ENCODE measurements at regions not wholly inside any gene's neighbourhood (a gene's known extent, or its start where the extent isn't known, plus 50 kb on each side); places are given as distances from the start of the nearest gene placed in this dataset.

GRCh38 chr16:82464187-82464586, 162.6 kb upstream of the CDH13 start:
- no peak overlapping the region for H3K27ac ChIP-seq (ENCODE audit: insufficient read depth, low read depth, low read length)
- H3K4me1 ChIP-seq (ENCODE audit: control insufficient read depth, extremely low read depth, insufficient read depth, low read length): no peaks in the 10 kb centered on the region
- peaks cover 0 to 1% of the 10 kb centered on the region in 2 experiments for H3K27me3 ChIP-seq (ENCODE audit: control insufficient read depth in 2 of 2, insufficient read depth in 2 of 2, low read length in 2 of 2)
- no peaks in the 10 kb centered on the region for H3K9me1 ChIP-seq (replicated peaks; ENCODE audit: control insufficient read depth, extremely low read depth, insufficient read depth, low read length)
- intact Hi-C loops (cut with micrococcal nuclease) (no loop called here), dilution Hi-C loops (cut with MboI; ENCODE audit: extremely low pct_ligation_motif_present, low sequenced_read_pairs) (no loop called here)
- H3K4me3 ChIP-seq (replicated peaks in 1 of 3; ENCODE audit: insufficient read depth in 1 of 3, low read depth in 1 of 3, low read length in 3 of 3): no peak overlapping the region
- TF ChIP-seq MYC (IDR thresholded peaks at IDR 0.05; ENCODE audit: low read depth, low read length) (no peak), POLR2A (IDR thresholded peaks at IDR 0.05; ENCODE audit: low read depth, low read length) (no peak), POLR2AphosphoS5 (IDR thresholded peaks at IDR 0.05; ENCODE audit: insufficient read depth, low read depth, low read length) (no peak), FOS (IDR thresholded peaks at IDR 0.05; ENCODE audit: borderline replicate concordance, insufficient read depth, low read length) (no peak), JUN (IDR thresholded peaks at IDR 0.05; ENCODE audit: borderline replicate concordance, insufficient read depth, insufficient read length, low read depth) (no peak), GATA2 (IDR thresholded peaks at IDR 0.05; ENCODE audit: insufficient read depth, insufficient read length, low read depth, low read length) (no peak), EZH2 (IDR thresholded peaks at IDR 0.05; ENCODE audit: borderline replicate concordance, low read depth, low read length, severe bottlenecking) (no peak)
- TF ChIP-seq, protein P1, sequence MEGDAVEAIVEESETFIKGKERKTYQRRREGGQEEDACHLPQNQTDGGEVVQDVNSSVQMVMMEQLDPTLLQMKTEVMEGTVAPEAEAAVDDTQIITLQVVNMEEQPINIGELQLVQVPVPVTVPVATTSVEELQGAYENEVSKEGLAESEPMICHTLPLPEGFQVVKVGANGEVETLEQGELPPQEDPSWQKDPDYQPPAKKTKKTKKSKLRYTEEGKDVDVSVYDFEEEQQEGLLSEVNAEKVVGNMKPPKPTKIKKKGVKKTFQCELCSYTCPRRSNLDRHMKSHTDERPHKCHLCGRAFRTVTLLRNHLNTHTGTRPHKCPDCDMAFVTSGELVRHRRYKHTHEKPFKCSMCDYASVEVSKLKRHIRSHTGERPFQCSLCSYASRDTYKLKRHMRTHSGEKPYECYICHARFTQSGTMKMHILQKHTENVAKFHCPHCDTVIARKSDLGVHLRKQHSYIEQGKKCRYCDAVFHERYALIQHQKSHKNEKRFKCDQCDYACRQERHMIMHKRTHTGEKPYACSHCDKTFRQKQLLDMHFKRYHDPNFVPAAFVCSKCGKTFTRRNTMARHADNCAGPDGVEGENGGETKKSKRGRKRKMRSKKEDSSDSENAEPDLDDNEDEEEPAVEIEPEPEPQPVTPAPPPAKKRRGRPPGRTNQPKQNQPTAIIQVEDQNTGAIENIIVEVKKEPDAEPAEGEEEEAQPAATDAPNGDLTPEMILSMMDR (IDR thresholded peaks at IDR 0.05; ENCODE audit: extremely low read depth in 1 of 2, insufficient read depth in 1 of 2, low read depth in 1 of 2, low read length in 2 of 2): no peak
- TF ChIP-seq, protein P2, sequence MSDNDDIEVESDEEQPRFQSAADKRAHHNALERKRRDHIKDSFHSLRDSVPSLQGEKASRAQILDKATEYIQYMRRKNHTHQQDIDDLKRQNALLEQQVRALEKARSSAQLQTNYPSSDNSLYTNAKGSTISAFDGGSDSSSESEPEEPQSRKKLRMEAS (IDR thresholded peaks at IDR 0.05; ENCODE audit: insufficient read depth, insufficient read length): no peak
- no peak overlapping the region for H3K9ac ChIP-seq (replicated peaks; ENCODE audit: extremely low read depth, insufficient read depth, low read length)
- H2AFZ ChIP-seq (ENCODE audit: low read depth, low read length): no peak overlapping the region
- no peaks in the 10 kb centered on the region for H3K9me3 ChIP-seq (replicated peaks; ENCODE audit: control insufficient read depth, insufficient read depth, low read length)
- DNase-seq (ENCODE audit: low read depth, low spot score) (no peak), FAIRE-seq (no peak)
- ChIA-PET POLR2A (no interaction called here), CTCF (no interaction called here)
- H3K79me2 ChIP-seq (ENCODE audit: control insufficient read depth, insufficient read depth, low read length): no peaks in the 10 kb centered on the region
- no peaks in the 10 kb centered on the region for H4K20me1 ChIP-seq (replicated peaks; ENCODE audit: control insufficient read depth, extremely low read depth, insufficient read depth, low read length)
- H3K36me3 ChIP-seq (ENCODE audit: control insufficient read depth in 2 of 2, extremely low read depth in 1 of 2, insufficient read depth in 2 of 2, low read length in 2 of 2): no peaks in the 10 kb centered on the region
- no peak overlapping the region for H3K4me2 ChIP-seq (ENCODE audit: insufficient read depth, low read length)
- no TSS peak for BruUV-seq (replicated peaks)

All from endothelial cell of umbilical vein (primary cell).